Breast epithelium (tissue), 3 donors: ENCODE measurements at regions not wholly inside any gene's neighbourhood (a gene's known extent, or its start where the extent isn't known, plus 50 kb on each side); places are given as distances from the start of the nearest gene placed in this dataset.

Source experiments
- CTCF ChIP-seq, 3 donors: fragments of 450-650 bp; IDR thresholded peaks; one replicate each; pipeline ENCODE4 v1.5.1; 2016 to 2017; ENCODE audit warnings: antibody characterized with exemption in 3 of 3, mild to moderate bottlenecking in 3 of 3, moderate library complexity in 3 of 3
- POLR2A ChIP-seq: fragments of 450-650 bp; IDR thresholded peaks from one replicate; pipeline ENCODE4 v1.6.1; 2016; ENCODE audit warnings: antibody characterized with exemption, mild to moderate bottlenecking, moderate library complexity
- POLR2AphosphoS5 ChIP-seq, 3 donors: sonication (generic); formaldehyde crosslinking; IDR thresholded peaks; one replicate each; pipeline ENCODE4 v1.6.1; 2017; ENCODE audit warnings: antibody characterized with exemption in 3 of 3

- TF ChIP-seq POLR2A = no peak
- no peak for TF ChIP-seq CTCF (IDR thresholded peaks at IDR 0.05)
- no peak for TF ChIP-seq POLR2AphosphoS5 (IDR thresholded peaks at IDR 0.05)
Observed at GRCh38 chr13:79197933-79198332, 208.1 kb downstream of the RBM26 start.
